ENCODE measurements at regions not wholly inside any gene's neighbourhood (a gene's known extent, or its start where the extent isn't known, plus 50 kb on each side); places are given as distances from the start of the nearest gene placed in this dataset.

GRCh38 chr2:118529908-118530599, 317.4 kb downstream of the EN1 start:
- Histone ChIP-seq H3K36me3 (ENCODE audit: control insufficient read depth, insufficient read depth, low read length) (no peaks in the 10 kb centered on the region), H3K4me1 (ENCODE audit: control insufficient read depth, insufficient read depth, low read length) (no peaks in the 10 kb centered on the region), H3K4me3 (ENCODE audit: low read length) (no peak overlapping the region), H3K27ac (ENCODE audit: low read depth, low read length) (no peak overlapping the region), H3K27me3 (ENCODE audit: control insufficient read depth, insufficient read depth, low read length) (no peaks in the 10 kb centered on the region), H3K9ac (ENCODE audit: low read length) (no peak overlapping the region)

- Histone ChIP-seq H3K27me3 (ENCODE audit: control insufficient read depth, insufficient read depth, low read length) (no peaks in the 10 kb centered on the region), H3K4me1 (ENCODE audit: control insufficient read depth, insufficient read depth, low read length) (no peaks in the 10 kb centered on the region), H3K4me3 (ENCODE audit: low read length) (no peak overlapping the region), H3K36me3 (ENCODE audit: control insufficient read depth, insufficient read depth, low read length) (no peaks in the 10 kb centered on the region), H3K27ac (ENCODE audit: low read depth, low read length) (no peak overlapping the region), H3K9ac (ENCODE audit: low read length) (no peak overlapping the region)
Observed at GRCh38 chr2:118527571-118527970, 319.9 kb downstream of the EN1 start.

GRCh38 chr2:118525346-118525745, 322.1 kb downstream of the EN1 start:
- Histone ChIP-seq H3K27ac (ENCODE audit: low read depth, low read length) (no peak overlapping the region), H3K4me1 (ENCODE audit: control insufficient read depth, insufficient read depth, low read length) (no peaks in the 10 kb centered on the region), H3K36me3 (ENCODE audit: control insufficient read depth, insufficient read depth, low read length) (no peaks in the 10 kb centered on the region), H3K9ac (ENCODE audit: low read length) (no peak overlapping the region), H3K27me3 (ENCODE audit: control insufficient read depth, insufficient read depth, low read length) (no peaks in the 10 kb centered on the region), H3K4me3 (ENCODE audit: low read length) (no peak overlapping the region)

GRCh38 chr2:118524911-118525310, 322.5 kb downstream of the EN1 start:
- H3K27ac ChIP-seq (ENCODE audit: low read depth, low read length): no peak overlapping the region
- H3K4me3 ChIP-seq (ENCODE audit: low read length): no peak overlapping the region
- no peak overlapping the region for H3K9ac ChIP-seq (ENCODE audit: low read length)
- H3K4me1 ChIP-seq (ENCODE audit: control insufficient read depth, insufficient read depth, low read length): no peaks in the 10 kb centered on the region
- no peaks in the 10 kb centered on the region for H3K27me3 ChIP-seq (ENCODE audit: control insufficient read depth, insufficient read depth, low read length)
- H3K36me3 ChIP-seq (ENCODE audit: control insufficient read depth, insufficient read depth, low read length): no peaks in the 10 kb centered on the region

- no peaks in the 10 kb centered on the region for H3K4me1 ChIP-seq (ENCODE audit: control insufficient read depth, insufficient read depth, low read length)
- no peak overlapping the region for H3K4me3 ChIP-seq (ENCODE audit: low read length)
- no peak overlapping the region for H3K27ac ChIP-seq (ENCODE audit: low read depth, low read length)
- no peak overlapping the region for H3K9ac ChIP-seq (ENCODE audit: low read length)
- no peaks in the 10 kb centered on the region for H3K36me3 ChIP-seq (ENCODE audit: control insufficient read depth, insufficient read depth, low read length)
- H3K27me3 ChIP-seq (ENCODE audit: control insufficient read depth, insufficient read depth, low read length): no peaks in the 10 kb centered on the region
Observed at GRCh38 chr2:118523761-118524160, 323.7 kb downstream of the EN1 start.

- Histone ChIP-seq H3K27ac (ENCODE audit: low read depth, low read length) (no peak overlapping the region), H3K27me3 (ENCODE audit: control insufficient read depth, insufficient read depth, low read length) (no peaks in the 10 kb centered on the region), H3K9ac (ENCODE audit: low read length) (no peak overlapping the region), H3K4me3 (ENCODE audit: low read length) (no peak overlapping the region), H3K4me1 (ENCODE audit: control insufficient read depth, insufficient read depth, low read length) (no peaks in the 10 kb centered on the region), H3K36me3 (ENCODE audit: control insufficient read depth, insufficient read depth, low read length) (no peaks in the 10 kb centered on the region)
Observed at GRCh38 chr2:118521960-118522359, 325.5 kb downstream of the EN1 start.

GRCh38 chr2:118521272-118521671, 326.2 kb downstream of the EN1 start:
- Histone ChIP-seq H3K36me3 (ENCODE audit: control insufficient read depth, insufficient read depth, low read length) (no peaks in the 10 kb centered on the region), H3K9ac (ENCODE audit: low read length) (no peak overlapping the region), H3K4me3 (ENCODE audit: low read length) (no peak overlapping the region), H3K27ac (ENCODE audit: low read depth, low read length) (no peak overlapping the region), H3K4me1 (ENCODE audit: control insufficient read depth, insufficient read depth, low read length) (no peaks in the 10 kb centered on the region), H3K27me3 (ENCODE audit: control insufficient read depth, insufficient read depth, low read length) (no peaks in the 10 kb centered on the region)

GRCh38 chr2:118520246-118520645, 327.2 kb downstream of the EN1 start:
- no peak overlapping the region for H3K9ac ChIP-seq (ENCODE audit: low read length)
- no peaks in the 10 kb centered on the region for H3K27me3 ChIP-seq (ENCODE audit: control insufficient read depth, insufficient read depth, low read length)

GRCh38 chr2:118519511-118519910, 327.9 kb downstream of the EN1 start:
- Histone ChIP-seq H3K27me3 (ENCODE audit: control insufficient read depth, insufficient read depth, low read length) (no peaks in the 10 kb centered on the region), H3K36me3 (ENCODE audit: control insufficient read depth, insufficient read depth, low read length) (no peaks in the 10 kb centered on the region), H3K9ac (ENCODE audit: low read length) (no peak overlapping the region), H3K27ac (ENCODE audit: low read depth, low read length) (no peak overlapping the region), H3K4me1 (ENCODE audit: control insufficient read depth, insufficient read depth, low read length) (no peaks in the 10 kb centered on the region), H3K4me3 (ENCODE audit: low read length) (no peak overlapping the region)

More at GRCh38 chr2:118520246-118520645, 327.2 kb downstream of the EN1 start:
- no peak overlapping the region for H3K4me3 ChIP-seq (ENCODE audit: low read length)
- H3K27ac ChIP-seq (ENCODE audit: low read depth, low read length): no peak overlapping the region
- no peaks in the 10 kb centered on the region for H3K36me3 ChIP-seq (ENCODE audit: control insufficient read depth, insufficient read depth, low read length)
- no peaks in the 10 kb centered on the region for H3K4me1 ChIP-seq (ENCODE audit: control insufficient read depth, insufficient read depth, low read length)

- H3K27ac ChIP-seq (ENCODE audit: low read depth, low read length): no peak overlapping the region
- H3K36me3 ChIP-seq (ENCODE audit: control insufficient read depth, insufficient read depth, low read length): no peaks in the 10 kb centered on the region
- H3K4me3 ChIP-seq (ENCODE audit: low read length): no peak overlapping the region
- H3K4me1 ChIP-seq (ENCODE audit: control insufficient read depth, insufficient read depth, low read length): no peaks in the 10 kb centered on the region
- H3K27me3 ChIP-seq (ENCODE audit: control insufficient read depth, insufficient read depth, low read length): no peaks in the 10 kb centered on the region
- no peak overlapping the region for H3K9ac ChIP-seq (ENCODE audit: low read length)
Observed at GRCh38 chr2:118510807-118511206, 336.6 kb downstream of the EN1 start.

GRCh38 chr2:118509319-118510004, 338.0 kb downstream of the EN1 start:
- Histone ChIP-seq H3K27ac (ENCODE audit: low read depth, low read length) (no peak overlapping the region), H3K36me3 (ENCODE audit: control insufficient read depth, insufficient read depth, low read length) (no peaks in the 10 kb centered on the region), H3K9ac (ENCODE audit: low read length) (no peak overlapping the region), H3K4me1 (ENCODE audit: control insufficient read depth, insufficient read depth, low read length) (no peaks in the 10 kb centered on the region), H3K27me3 (ENCODE audit: control insufficient read depth, insufficient read depth, low read length) (no peaks in the 10 kb centered on the region), H3K4me3 (ENCODE audit: low read length) (no peak overlapping the region)

GRCh38 chr2:118508282-118508681, 339.2 kb downstream of the EN1 start:
- Histone ChIP-seq H3K36me3 (ENCODE audit: control insufficient read depth, insufficient read depth, low read length) (no peaks in the 10 kb centered on the region), H3K27me3 (ENCODE audit: control insufficient read depth, insufficient read depth, low read length) (no peaks in the 10 kb centered on the region)

GRCh38 chr2:118505436-118505835, 342.0 kb downstream of the EN1 start:
- Histone ChIP-seq H3K9ac (ENCODE audit: low read length) (no peak overlapping the region), H3K27ac (ENCODE audit: low read depth, low read length) (no peak overlapping the region), H3K4me1 (ENCODE audit: control insufficient read depth, insufficient read depth, low read length) (no peaks in the 10 kb centered on the region), H3K27me3 (ENCODE audit: control insufficient read depth, insufficient read depth, low read length) (no peaks in the 10 kb centered on the region), H3K4me3 (ENCODE audit: low read length) (no peak overlapping the region), H3K36me3 (ENCODE audit: control insufficient read depth, insufficient read depth, low read length) (no peaks in the 10 kb centered on the region)

More at GRCh38 chr2:118508282-118508681, 339.2 kb downstream of the EN1 start:
- no peak overlapping the region for H3K9ac ChIP-seq (ENCODE audit: low read length)
- H3K27ac ChIP-seq (ENCODE audit: low read depth, low read length): no peak overlapping the region
- H3K4me3 ChIP-seq (ENCODE audit: low read length): no peak overlapping the region
- no peaks in the 10 kb centered on the region for H3K4me1 ChIP-seq (ENCODE audit: control insufficient read depth, insufficient read depth, low read length)

All from rectal smooth muscle tissue (tissue), 1 donor.